COLO829 (cell line): ENCODE measurements at regions not wholly inside any gene's neighbourhood (a gene's known extent, or its start where the extent isn't known, plus 50 kb on each side); places are given as distances from the start of the nearest gene placed in this dataset.

ENCODE experiments used
- DNase-seq: peaks from one replicate; pipeline ENCODE4 v3.0.0; 2012; ENCODE audit warnings: low spot score

DNA sequence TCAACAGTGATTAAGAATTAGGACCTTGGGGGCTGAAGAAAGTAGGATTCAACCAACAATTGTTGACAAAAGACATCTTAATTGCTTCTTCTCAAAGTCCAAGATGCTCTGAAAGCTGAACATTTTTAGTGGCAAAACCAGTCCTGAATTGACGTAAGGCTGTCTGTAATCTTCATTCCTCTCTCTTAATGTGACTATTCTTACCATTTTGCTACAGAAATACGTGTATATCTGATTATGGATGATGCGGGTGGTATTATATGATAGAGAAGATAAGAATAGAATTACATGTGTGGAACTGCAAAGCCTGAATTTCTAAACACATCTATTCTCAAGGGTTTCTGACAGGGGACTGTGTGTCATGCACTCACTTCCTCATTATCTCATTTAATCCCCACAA lies 130.3 kb upstream of the SASH1 start:
- no peak for DNase-seq

DNA sequence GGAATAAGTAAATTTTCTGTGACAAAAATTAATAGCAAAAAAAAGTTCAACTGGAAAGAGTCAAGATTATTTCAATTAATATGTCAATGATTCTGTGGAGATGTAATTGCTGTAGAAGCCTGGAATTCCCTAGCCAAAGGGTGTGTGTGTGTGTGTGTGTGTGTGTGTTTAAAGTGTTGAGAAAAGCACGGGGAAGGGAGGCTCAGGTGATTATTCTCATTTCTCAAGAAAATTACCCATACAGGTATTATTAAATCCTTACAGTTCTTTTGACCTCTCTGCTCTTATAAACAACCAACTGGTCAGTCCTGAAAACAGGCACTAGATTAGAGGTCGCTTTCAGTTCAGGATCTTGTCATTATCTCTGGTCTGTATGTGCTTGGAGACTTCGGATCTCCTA lies 129.3 kb upstream of the SASH1 start:
- no peak for DNase-seq

DNA sequence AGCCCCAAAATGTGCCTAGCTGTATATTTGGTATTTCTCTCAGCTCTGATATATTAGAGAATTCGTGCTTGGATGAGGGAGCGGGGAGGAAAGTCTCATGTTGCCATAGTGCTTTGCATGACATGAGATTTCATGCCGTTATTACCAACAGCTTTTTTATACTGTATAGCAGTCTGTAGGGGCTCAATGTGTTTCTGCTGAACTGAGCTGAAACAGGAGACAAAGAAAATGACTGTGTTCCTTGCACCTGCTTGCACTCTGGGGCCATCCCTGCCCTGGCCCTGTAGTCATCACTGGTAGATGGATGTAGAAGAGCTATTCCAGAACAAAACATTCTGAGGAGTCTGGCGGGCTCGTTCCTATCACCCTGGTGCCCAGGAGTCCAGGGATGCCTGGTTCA lies 128.0 kb upstream of the SASH1 start:
- no peak for DNase-seq

DNA sequence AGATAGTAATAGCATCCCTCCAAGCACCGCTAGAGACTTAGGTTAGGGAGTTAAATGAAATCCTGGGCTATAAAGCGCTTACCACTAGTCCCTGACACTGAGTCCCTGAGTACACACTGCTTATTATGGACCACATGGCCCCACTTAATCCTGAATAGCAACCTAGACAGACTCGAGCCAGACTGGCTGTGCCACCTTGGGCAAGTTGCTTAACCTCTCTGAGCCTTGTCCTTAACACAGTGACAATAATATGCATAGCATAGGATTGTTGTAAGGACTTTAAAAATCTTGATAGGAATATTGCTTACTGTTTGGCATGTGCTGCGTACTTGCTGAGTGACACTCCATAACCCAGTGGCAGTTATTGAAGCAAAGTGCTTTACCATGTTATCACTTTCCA lies 125.6 kb upstream of the SASH1 start:
- no peak for DNase-seq

DNA sequence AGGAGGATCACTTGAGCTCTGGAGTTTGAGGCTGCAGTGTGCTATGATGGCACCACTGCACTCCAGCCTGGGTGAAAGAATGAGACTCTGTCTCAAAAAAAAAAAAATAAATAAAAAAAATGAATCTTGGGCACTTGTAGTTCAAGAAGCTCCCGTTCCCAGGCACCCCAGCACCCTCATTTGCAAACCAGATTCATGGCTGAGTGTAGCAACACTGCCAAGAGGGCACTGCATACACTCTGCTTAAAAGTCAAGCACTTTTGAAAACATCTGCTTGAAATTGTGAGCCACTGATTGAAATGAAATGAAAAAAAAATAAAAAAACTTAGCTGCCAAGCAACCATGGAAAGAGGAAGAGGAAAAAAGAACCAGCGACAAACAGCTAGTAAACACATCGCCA lies 124.7 kb upstream of the SASH1 start:
- DNase-seq: no peak

DNA sequence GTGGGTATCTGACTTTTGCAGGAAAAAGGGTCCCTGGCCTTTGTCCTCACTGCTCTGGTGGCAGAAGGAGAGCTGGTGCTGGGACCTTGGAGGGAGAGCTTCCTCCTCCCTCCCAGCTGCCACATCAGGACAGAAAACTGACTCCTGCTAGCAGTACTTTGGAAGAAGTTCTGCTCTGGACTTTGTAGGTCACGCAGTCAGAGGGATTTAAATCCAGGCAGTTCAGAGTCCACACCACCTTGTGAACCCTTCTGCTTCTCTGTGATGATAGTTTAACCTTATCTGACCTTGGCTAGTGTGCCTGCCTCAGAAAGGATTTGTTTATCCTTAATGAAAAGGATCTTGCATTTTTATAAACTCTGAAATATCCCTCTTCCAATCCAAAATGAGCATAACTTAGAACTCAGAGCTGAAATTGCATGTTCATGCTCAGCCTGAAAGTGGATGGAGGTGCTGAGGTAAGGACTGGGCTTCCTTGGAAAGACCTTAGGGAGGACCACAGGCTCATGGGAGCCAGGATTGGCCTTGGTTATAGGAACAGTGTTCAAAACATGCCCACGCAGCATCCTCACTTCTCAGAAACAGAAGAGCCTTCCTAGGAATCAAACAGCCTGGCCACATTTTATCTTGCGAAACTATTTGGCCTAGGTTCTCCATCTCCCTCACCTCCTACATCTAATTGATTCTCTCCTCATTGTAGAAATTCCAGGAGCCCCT lies 123.9 kb upstream of the SASH1 start:
- DNase-seq: no peak

DNA sequence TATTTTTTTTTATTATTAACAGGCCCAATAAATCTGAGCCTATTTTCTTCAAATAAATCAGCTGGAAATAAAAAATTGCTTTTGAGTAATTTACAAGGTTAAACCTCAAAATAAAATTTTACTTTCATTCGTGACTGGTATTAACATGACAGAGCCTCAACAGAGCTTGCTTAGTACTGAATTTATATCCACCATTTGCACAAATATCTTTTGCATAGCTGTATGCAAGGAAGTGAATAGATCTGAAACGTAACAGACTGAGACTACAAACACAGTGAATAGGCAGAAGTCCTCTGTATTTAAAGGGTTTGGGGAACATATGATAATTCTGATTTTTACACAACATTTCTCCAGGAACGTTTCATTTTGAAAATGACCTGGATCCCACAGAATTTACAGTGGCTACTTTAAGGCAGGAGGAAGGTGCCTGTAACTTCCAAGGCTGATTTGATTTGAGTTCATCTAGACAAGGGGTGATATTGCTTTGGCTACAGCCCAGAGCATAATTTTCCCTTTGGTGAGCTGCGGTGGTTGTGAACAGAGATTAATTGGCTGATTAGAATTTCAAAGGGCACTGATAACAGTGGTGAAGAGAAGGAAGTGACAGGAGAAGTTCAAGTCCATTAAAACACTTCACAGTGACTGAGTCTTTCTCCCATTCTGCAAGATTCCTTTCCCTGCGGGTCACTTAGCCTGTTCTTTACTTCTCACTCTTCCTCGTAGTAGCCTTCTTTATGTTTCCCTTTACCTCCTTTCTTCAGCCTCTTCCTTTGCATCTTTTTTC lies 121.2 kb upstream of the SASH1 start:
- DNase-seq: no peak

DNA sequence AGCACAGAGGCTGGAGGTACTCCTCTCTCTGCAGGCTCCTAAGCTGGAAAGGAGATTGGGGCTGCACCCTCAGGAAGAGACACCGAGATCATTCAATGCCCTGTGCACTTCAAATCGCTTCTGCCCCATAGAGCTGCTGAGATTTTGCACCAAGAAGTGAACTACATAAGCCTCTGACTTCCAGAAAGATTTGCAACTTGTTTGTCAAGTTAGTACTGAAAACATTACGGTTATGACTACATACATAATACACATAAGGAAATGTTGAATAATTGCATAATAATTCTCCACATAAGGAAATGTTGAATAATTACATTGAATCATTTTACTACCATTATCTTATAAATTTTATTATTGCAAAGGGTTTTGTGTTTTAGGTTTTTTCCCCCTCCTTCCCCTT lies 120.3 kb upstream of the SASH1 start:
- DNase-seq: no peak

DNA sequence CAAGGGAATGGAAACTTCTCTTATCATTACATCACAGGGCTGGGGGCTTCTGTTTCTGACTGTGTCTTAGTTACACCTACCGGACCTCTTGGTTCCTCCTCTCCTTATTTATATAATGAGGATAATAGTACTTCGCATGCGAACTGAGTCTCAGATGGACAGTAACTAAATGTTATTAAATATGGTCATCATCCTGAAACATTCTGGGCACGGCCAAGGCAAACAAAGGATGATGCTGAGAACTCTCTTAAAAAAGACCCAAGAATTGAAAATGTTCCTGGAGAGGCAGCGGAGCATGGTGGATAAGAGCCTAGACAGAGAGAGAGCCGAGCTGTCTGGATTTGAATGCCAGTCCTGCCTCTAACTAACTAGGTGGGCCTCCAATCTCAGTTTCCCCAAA lies 119.8 kb upstream of the SASH1 start:
- no peak for DNase-seq

DNA sequence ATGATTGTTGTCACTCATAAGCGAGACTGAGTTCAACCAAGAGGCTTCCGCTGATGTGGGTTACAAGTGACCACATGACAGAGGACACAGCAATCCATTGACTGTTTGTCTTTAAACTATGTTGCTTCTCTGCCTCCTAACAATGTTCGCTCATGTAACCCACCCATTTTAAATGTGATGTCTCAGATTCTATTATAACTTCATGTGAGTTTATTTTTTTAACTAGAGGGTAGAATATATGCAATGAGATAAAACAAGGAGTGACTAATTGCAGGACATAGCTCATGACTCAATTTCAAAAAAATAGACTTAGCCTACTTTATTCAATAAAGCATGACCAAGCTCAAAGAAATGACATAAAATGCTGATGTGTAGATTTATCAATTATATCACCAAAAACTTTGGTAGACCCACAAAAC lies 119.2 kb upstream of the SASH1 start:
- DNase-seq: peak; percentile 40

DNA sequence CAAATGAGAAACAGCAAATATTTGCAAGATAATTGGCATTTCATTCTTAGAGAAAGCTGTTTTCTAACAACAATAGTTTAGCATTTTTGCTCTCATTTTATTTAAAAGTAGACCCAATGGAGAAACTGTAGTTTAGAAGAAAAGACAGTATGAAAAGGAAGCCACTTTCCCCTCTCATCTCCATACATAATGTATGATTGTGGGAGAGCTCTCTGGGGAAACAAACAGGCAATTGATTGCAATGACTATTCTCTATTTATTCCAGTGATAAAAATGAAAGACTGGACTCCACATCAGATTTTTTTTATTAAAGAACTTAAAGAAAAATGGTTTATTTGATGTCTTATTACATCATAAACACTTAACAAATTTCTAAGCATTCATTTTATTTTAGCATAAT lies 116.8 kb upstream of the SASH1 start:
- peak; percentile 77 for DNase-seq

DNA sequence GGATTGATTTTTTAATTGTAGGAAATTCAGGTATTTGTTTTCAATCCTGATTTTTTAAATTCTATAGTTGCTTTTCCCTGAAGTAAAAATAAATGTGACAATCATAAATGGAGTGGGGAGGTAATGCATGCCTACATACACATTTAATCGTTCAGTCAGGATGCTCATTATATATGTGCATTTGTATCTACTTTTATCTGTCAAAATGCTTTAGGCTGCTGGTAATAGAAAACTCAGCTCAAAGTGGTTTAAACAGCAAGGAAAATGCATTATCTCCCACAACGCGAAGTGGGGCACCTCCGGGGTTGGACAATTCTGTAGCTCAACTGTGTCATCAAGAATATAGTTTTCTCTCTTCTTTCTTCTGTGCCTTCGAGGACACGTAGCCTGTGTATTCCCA lies 116.4 kb upstream of the SASH1 start:
- DNase-seq: no peak

DNA sequence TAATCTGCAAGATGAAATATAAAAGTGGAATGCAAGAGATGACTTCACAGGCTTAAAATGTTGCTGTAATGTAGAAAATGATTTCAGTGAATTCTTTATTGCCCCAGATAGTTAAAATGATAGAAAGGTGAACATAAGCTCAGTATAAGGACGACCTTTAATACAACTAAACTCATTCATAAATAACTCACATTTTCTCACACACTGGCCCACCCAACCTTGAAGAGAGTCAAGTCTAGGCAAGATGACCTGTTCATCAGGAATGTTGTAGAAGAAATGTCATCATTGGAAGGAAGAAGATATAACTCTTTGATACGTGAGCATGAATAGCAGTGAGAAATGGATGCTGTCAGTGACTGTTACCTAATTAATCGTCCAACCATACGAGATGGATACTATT lies 111.1 kb upstream of the SASH1 start:
- DNase-seq: no peak

DNA sequence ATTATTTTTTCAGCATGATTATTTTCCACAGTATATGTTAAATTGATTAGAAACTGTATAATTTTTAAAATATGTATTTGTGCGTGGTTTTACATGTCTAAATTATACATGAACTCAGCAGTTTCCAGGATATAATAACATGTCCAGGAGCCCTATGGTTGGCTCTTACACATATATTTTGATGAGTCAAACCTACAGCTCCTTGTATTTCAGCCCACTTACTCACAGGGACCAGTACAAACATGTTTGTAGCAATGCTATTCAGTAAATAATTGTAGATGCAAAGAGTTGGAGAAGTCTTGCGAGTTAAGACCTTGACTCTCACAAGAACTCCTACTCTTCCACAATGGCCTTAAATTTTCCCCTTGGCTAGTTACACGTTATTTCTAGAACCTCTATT lies 107.2 kb upstream of the SASH1 start:
- DNase-seq: no peak

DNA sequence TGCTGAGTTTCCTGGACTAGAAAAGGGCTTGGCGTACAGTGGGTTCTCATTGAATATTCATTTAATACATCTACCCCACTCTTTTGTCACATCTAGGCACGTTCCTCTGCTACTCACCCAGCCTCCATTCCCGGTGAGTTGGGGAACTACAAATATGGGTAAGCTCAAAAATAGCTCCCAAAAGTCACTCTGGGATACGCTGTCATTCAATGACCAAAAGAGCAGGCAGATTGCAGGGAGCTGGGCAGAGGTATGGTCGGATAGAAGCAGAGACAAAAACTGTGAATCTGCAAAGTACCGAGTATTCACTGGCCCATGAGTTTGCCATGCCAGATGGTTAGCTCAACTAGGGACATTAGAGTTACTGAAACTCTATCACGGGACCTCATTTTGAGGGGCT lies 103.9 kb upstream of the SASH1 start:
- no peak for DNase-seq

DNA sequence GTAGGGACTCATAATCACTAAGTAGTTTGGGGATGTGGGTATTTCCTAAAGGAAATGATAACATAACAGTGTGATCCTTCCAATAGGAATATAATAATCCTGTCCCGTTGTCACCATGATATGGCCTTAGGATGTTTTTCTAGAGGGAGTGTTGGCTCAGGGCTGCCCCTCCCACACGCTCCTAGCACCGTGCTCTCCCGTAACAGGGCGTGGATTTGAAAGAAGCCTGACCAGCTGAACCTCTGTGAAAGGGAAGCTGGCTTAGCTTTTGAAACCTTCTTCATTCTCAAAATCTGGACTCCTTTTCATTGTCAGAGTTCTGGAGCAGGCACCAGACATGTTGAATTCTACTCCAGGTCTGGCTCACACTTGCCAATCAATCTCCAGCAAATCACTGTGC lies 103.4 kb upstream of the SASH1 start:
- no peak for DNase-seq

DNA sequence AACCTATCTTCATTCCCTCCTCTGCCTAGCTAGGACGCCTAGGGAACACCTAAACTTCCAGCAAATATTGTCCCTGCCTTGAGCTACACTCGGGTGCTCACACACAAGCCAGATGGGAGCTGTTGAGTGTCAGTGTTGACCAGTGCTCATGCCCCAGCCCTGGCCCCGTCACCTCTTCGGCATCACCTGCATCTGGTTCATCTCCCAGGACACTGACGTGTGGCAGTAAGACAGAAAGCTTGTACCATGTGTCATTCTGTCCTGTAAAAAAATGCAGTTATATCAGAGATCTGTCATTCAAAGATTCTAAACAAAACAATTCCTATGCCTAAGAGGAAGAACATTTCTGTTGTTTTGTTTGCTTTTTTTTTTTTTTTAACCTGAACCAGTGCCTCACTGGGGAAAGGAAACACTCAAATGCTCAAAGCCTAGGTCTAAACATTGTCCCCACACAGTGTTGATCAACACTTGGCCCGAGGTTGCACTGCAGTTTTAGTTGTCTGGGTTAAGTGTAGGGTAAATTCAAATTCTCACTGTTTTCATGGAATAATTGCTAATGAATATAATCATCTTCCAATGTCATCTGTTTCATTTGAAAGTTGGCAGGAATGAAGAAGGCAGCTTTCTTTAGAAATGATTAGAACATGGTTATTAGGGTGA lies 102.7 kb upstream of the SASH1 start:
- DNase-seq: no peak

DNA sequence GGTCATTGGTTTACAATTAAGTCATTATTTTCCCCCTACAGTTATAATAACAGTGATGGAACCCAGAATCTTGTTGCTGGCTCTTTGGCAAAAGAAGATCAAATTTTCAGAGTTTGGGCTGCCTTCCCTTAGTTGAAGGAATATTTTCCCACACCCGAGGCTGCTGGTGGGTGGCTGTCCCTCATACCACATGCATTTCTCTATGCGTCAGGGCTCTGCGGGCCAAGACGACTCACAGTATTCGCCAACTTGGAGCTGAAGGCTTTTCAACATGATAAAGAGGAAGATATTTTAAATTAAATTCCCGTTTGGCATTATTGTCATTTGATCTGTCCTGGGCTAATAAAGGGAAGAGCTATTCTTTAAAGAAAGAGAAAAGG lies 102.2 kb upstream of the SASH1 start:
- DNase-seq: no peak

DNA sequence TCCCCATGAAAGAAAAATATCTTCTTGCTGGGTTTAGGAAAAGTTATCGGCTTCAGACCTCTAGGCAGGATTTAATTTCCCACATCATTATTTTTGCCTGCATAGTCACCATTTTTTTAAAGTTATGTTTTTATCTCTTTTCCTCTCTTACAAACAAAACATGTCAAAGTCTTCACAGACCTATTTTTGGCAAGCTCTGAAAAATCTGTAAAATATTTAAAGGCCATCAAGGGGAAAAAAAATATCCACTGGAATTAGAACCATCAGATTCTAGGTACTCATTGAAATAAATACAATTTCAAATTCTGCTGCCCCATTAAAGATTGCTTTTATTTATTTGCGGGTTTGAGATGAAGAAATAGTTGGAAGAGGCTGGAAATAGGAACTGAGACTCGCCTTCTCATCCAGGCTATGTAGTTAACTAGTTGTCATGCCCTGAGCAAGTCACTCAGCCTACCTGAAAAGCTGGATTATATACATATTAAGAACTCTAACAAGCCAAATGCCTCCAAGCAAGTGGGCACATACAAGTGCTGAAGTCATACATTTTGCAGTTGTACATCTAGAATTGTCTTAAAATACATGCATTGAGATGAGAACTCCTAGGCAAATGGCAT lies 101.7 kb upstream of the SASH1 start:
- DNase-seq: no peak

DNA sequence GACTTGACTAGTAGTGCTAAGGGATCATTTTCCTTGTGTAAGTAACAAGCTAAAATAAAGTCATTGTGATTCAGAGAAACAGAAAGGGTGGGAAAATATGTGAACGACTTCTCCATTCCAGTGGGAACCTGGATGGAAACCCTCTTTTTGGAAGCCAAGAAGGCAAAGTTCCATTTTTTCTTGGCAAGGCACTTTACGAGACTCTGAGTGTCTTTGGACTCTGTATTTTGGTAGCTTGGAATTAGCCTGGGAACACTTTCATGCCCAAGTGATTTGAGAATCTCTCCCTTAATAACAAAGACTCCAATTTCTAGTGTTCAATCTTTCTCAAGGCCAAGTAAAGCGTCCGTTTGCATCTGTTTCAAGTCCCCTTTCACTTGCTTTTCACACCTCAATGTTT lies 100.5 kb upstream of the SASH1 start:
- DNase-seq: no peak

DNA sequence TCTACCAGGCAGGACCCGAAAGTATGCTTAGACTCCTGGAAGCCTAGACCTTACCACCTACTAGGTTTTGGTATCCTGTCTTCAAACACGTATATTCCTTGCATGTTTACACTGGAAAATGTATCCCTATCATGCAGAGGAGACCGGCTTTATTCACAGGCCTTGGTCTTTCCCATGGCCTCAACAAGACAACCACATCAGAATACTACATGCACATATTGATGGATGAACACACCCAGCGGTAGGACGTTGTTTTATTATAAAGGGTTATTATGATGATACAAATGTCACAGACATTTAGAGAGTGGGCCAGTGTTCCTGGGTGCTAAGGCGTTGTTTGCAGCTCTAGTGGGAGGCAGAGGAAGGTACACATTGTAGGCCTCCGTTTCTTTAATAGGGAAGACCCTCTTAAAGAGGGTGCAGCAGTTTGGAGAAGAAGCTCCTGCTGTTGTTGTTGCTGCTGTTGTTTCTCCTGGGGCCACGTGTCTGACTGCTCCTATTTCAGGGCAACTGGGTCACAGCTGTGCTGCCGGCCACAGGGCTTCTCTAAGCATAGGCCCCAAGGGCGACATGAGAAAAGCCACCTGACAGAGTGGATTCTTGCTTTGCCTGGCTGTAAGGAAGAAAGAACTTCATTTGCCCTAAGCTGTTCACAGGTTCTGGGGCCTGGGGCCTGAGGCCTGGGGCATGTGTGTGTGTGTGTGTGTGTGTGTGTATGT lies 98.3 kb upstream of the SASH1 start:
- DNase-seq: no peak

DNA sequence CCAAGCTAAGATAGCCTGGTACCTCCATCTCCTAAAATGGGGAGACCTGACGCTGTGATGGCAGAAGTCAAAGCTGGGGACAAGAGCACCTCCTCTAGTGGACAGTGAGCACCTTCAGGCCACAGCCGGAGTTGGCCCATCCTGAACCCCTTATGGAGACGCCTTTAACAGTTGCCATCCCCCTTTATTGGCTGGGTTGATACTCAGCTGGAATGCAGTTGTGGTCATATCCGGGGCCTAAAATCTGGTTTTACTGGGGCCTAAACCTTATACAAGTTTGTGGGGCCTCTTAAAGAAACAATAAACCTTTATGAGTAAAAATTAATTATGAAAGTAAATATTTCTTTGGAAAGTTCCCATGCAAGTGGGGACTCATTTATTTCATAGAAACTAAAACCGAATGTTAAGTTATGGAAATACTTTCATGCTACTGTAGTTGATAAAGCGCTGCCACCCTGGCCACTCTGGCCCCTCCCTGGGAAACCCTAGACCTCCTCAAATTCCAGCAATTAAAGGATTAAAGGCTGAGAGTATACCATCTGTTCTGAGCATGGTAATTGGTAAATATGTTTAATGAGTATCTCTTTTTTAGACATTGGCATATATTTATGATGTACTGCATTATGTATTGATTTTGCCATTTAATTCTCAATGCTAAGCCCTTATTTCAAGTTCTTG lies 95.1 kb upstream of the SASH1 start:
- DNase-seq: no peak
